ENCODE measurements at regions not wholly inside any gene's neighbourhood (a gene's known extent, or its start where the extent isn't known, plus 50 kb on each side); places are given as distances from the start of the nearest gene placed in this dataset.

- no peak overlapping the region for H3K4me3 ChIP-seq
- no peaks in the 10 kb centered on the region for H3K4me1 ChIP-seq
- TF ChIP-seq POLR2AphosphoS5 (IDR thresholded peaks at IDR 0.05) = no peak
- no peak for TF ChIP-seq EP300 (IDR thresholded peaks at IDR 0.05)
- no peak for TF ChIP-seq POLR2A (IDR thresholded peaks at IDR 0.05)
- TF ChIP-seq, protein P1, sequence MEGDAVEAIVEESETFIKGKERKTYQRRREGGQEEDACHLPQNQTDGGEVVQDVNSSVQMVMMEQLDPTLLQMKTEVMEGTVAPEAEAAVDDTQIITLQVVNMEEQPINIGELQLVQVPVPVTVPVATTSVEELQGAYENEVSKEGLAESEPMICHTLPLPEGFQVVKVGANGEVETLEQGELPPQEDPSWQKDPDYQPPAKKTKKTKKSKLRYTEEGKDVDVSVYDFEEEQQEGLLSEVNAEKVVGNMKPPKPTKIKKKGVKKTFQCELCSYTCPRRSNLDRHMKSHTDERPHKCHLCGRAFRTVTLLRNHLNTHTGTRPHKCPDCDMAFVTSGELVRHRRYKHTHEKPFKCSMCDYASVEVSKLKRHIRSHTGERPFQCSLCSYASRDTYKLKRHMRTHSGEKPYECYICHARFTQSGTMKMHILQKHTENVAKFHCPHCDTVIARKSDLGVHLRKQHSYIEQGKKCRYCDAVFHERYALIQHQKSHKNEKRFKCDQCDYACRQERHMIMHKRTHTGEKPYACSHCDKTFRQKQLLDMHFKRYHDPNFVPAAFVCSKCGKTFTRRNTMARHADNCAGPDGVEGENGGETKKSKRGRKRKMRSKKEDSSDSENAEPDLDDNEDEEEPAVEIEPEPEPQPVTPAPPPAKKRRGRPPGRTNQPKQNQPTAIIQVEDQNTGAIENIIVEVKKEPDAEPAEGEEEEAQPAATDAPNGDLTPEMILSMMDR (IDR thresholded peaks at IDR 0.05) = no peak
- no peak overlapping the region for H3K27ac ChIP-seq
- no peak for DNase-seq
- WGBS, 5 donors = 28 to 48% (median 42%) methylated on average over 2 of the region's 2 CpGs
- no peaks in the 10 kb centered on the region for H3K27me3 ChIP-seq
- H3K36me3 ChIP-seq = no peaks in the 10 kb centered on the region
- intact Hi-C loops (cut with DNase I; ENCODE audit: low total_unique reads) = no loop called here
- peaks cover 0 to 4% (median 0%) of the 10 kb centered on the region in 4 donors for H3K9me3 ChIP-seq
These were observed 326.5 kb downstream of the TEX13C start for GRCh38 chrX:125646195-125646594.

GRCh38 chrX:125651426-125651825 is 331.8 kb downstream of the TEX13C start:
- Histone ChIP-seq H3K36me3 (no peaks in the 10 kb centered on the region), H3K9me3 (no peaks in the 10 kb centered on the region), H3K4me1 (no peaks in the 10 kb centered on the region), H3K4me3 (no peak overlapping the region), H3K27me3 (no peaks in the 10 kb centered on the region), H3K27ac (no peak overlapping the region)
- DNase-seq = no peak
- intact Hi-C loops (cut with DNase I; ENCODE audit: low total_unique reads) = no loop called here
- 20 to 31% (median 27%) methylated on average over 1 of the region's 1 CpG for WGBS, 5 donors
- TF ChIP-seq, protein P1 (IDR thresholded peaks at IDR 0.05) = no peak
- no peak for TF ChIP-seq POLR2AphosphoS5 (IDR thresholded peaks at IDR 0.05)
- TF ChIP-seq EP300 (IDR thresholded peaks at IDR 0.05) = no peak

DNA sequence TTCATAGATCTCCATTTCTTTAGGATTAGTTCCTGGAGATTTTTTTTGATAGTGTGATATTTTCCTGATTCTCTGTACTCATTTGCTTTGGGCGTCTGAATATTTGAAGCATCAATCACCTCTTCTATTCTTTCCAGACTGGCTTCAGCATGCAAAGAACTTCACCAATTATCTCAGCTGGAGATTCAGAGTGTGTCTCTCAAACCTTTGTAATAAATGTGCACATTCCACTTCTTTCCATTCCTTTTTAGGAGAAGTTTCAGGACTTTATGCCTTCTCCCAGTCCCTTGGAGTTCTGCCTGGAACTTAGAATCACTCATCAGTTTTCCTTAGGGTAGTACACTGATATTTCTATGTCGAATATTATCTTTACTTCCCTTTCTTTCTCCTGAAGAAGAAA is 334.8 kb downstream of the TEX13C start:
- DNase-seq = no peak
- Histone ChIP-seq H3K9me3 (no peaks in the 10 kb centered on the region), H3K27ac (no peak overlapping the region), H3K4me3 (no peak overlapping the region), H3K36me3 (no peaks in the 10 kb centered on the region), H3K4me1 (no peaks in the 10 kb centered on the region), H3K27me3 (no peaks in the 10 kb centered on the region)
- TF ChIP-seq, protein P1 (IDR thresholded peaks at IDR 0.05) = no peak
- TF ChIP-seq EP300 (IDR thresholded peaks at IDR 0.05) = no peak
- TF ChIP-seq POLR2AphosphoS5 (IDR thresholded peaks at IDR 0.05) = no peak
- no peak for TF ChIP-seq POLR2A (IDR thresholded peaks at IDR 0.05)
- 52 to 73% (median 63%) methylated on average over 2 of the region's 2 CpGs for WGBS, 5 donors
- intact Hi-C loops (cut with DNase I; ENCODE audit: low total_unique reads) = no loop called here

- H3K36me3 ChIP-seq = no peaks in the 10 kb centered on the region
- no peaks in the 10 kb centered on the region for H3K9me3 ChIP-seq
- no peak overlapping the region for H3K27ac ChIP-seq
- intact Hi-C loops (cut with DNase I; ENCODE audit: low total_unique reads) = no loop called here
- no peaks in the 10 kb centered on the region for H3K4me1 ChIP-seq
- DNase-seq = no peak
- H3K27me3 ChIP-seq = no peaks in the 10 kb centered on the region
- TF ChIP-seq POLR2AphosphoS5 (IDR thresholded peaks at IDR 0.05) (no peak), EP300 (IDR thresholded peaks at IDR 0.05) (no peak), POLR2A (IDR thresholded peaks at IDR 0.05) (no peak)
- TF ChIP-seq, protein P1 (IDR thresholded peaks at IDR 0.05) = no peak
- H3K4me3 ChIP-seq = no peak overlapping the region
These were observed 354.1 kb downstream of the TEX13C start for GRCh38 chrX:125673758-125674157.
